ENCODE measurements at regions not wholly inside any gene's neighbourhood (a gene's known extent, or its start where the extent isn't known, plus 50 kb on each side); places are given as distances from the start of the nearest gene placed in this dataset.

DNA sequence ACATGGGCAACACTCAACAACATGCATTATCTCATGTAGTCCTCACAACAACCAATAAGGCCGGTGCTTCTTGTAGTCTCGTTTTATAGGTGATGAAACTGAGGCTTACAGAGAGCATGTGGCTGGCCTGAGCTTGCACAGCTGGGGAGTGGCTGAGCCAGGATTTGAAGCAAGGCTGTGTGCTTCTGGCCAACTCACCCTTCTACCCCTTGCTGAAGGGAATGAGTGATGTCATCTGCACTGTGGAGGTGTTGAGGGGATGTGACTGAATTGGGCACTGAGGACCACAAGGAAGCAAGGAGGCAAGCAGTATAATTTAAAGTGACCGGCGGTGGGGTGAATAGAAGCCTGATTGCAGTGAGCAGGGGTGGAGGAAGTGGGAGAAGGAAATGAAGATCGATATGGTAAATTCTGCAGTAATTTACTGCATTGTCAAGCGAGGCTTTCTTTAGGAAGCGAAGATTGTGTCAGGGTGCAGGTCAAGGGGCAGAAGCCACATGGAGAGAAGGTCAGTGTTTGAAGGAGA, 62.3 kb downstream of the MINAR1 start:
- TF ChIP-seq, protein P1, sequence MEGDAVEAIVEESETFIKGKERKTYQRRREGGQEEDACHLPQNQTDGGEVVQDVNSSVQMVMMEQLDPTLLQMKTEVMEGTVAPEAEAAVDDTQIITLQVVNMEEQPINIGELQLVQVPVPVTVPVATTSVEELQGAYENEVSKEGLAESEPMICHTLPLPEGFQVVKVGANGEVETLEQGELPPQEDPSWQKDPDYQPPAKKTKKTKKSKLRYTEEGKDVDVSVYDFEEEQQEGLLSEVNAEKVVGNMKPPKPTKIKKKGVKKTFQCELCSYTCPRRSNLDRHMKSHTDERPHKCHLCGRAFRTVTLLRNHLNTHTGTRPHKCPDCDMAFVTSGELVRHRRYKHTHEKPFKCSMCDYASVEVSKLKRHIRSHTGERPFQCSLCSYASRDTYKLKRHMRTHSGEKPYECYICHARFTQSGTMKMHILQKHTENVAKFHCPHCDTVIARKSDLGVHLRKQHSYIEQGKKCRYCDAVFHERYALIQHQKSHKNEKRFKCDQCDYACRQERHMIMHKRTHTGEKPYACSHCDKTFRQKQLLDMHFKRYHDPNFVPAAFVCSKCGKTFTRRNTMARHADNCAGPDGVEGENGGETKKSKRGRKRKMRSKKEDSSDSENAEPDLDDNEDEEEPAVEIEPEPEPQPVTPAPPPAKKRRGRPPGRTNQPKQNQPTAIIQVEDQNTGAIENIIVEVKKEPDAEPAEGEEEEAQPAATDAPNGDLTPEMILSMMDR (tag by site-specific recombination; IDR thresholded peaks at IDR 0.05), result no peak
- TF ChIP-seq SALL2 (tag by site-specific recombination; IDR thresholded peaks at IDR 0.05; ENCODE audit: borderline replicate concordance) (no peak), SCRT2 (tag by site-specific recombination; IDR thresholded peaks at IDR 0.05) (no peak)
